IMR-90 (cell line): ENCODE measurements at regions not wholly inside any gene's neighbourhood (a gene's known extent, or its start where the extent isn't known, plus 50 kb on each side); places are given as distances from the start of the nearest gene placed in this dataset.

Experiments used
- ATAC-seq: fragments of 200-7000 bp; cut with Tn5 transposase; 2 replicates; pipeline ENCODE4 v1.9.1; 2020; ENCODE audit warnings: low read depth, mild to moderate bottlenecking, moderate library complexity
- BruUV-seq: library from RNA; stranded (reverse); fragments of 400-500 nt; replicated peaks from 2 replicates; lab custom pipeline; 2021; lab: Mats Ljungman, UMichigan
- CTCF ChIA-PET: fragments of 300-600 bp; formaldehyde crosslinking; extraction: SDS; loops from one replicate; lab custom pipeline; 2021; ENCODE audit warnings: antibody characterized with exemption; lab: Yijun Ruan, JAX
- POLR2A ChIA-PET: fragments of 300-600 bp; sonication (Branson Sonifier 250); formaldehyde crosslinking; loops from one replicate; lab custom pipeline; 2022; ENCODE audit warnings: antibody characterized with exemption; ENCODE audit not compliant: unreplicated experiment; lab: Charles Lee
- DNase-seq: peaks from one replicate; pipeline ENCODE4 v3.0.0; 2013
- H2AFZ ChIP-seq: replicated peaks from 2 replicates; pipeline ENCODE3; 2013; ENCODE audit warnings: low read length, mild to moderate bottlenecking; ENCODE audit not compliant: poor library complexity
- H2AK5ac ChIP-seq: 2 replicates; pipeline ENCODE4 v1.6.1; 2013; ENCODE audit warnings: low read depth, low read length, inconsistent platforms
- H2AK9ac ChIP-seq: replicated peaks from 2 replicates; pipeline ENCODE3; 2013; ENCODE audit warnings: mild to moderate bottlenecking, low read depth, low read length, moderate library complexity; ENCODE audit not compliant: poor library complexity
- H2BK120ac ChIP-seq: 2 replicates; pipeline ENCODE4 v1.6.1; 2013; ENCODE audit warnings: low read depth, low read length, inconsistent platforms
- H2BK15ac ChIP-seq: 3 replicates; pipeline ENCODE4 v1.6.1; 2013; ENCODE audit warnings: low read depth, low read length, inconsistent platforms
- H2BK20ac ChIP-seq: 2 replicates; pipeline ENCODE4 v1.6.1; 2013; ENCODE audit warnings: low read depth, mild to moderate bottlenecking, inconsistent platforms, low read length, moderate library complexity
- H2BK5ac ChIP-seq: 2 replicates; pipeline ENCODE4 v1.6.1; 2013; ENCODE audit warnings: mild to moderate bottlenecking, low read depth, low read length, inconsistent platforms; ENCODE audit not compliant: poor library complexity, severe bottlenecking
- H3K14ac ChIP-seq: replicated peaks from 2 replicates; pipeline ENCODE4 v1.6.1; 2013; ENCODE audit warnings: low read depth, low read length, inconsistent platforms
- H3K18ac ChIP-seq: 2 replicates; pipeline ENCODE4 v1.6.1; 2013; ENCODE audit warnings: low read depth, low read length, control low read depth
- H3K23ac ChIP-seq: 2 replicates; pipeline ENCODE4 v1.6.1; 2013; ENCODE audit warnings: low read depth, low read length, inconsistent platforms
- H3K27ac ChIP-seq: 2 replicates; pipeline ENCODE4 v1.5.1; 2013; ENCODE audit warnings: mild to moderate bottlenecking, control low read depth, low read length; ENCODE audit not compliant: insufficient read depth
- H3K27me3 ChIP-seq: 2 replicates; pipeline ENCODE4 v1.6.1; 2013; ENCODE audit warnings: low read length; ENCODE audit not compliant: control insufficient read depth, insufficient read depth
- H3K36me3 ChIP-seq: 2 replicates; pipeline ENCODE4 v1.6.1; 2013; ENCODE audit warnings: low read length, mixed read lengths; ENCODE audit not compliant: control insufficient read depth, insufficient read depth
- H3K4ac ChIP-seq: 2 replicates; pipeline ENCODE4 v1.6.1; 2013; ENCODE audit warnings: low read depth, low read length, inconsistent platforms
- H3K4me1 ChIP-seq: 2 replicates; pipeline ENCODE4 v1.6.1; 2013; ENCODE audit warnings: low read length, mixed read lengths; ENCODE audit not compliant: control insufficient read depth, insufficient read depth
- H3K4me2 ChIP-seq: 2 replicates; pipeline ENCODE4 v1.6.1; 2013; ENCODE audit warnings: low read depth, mild to moderate bottlenecking, control low read depth, low read length, moderate library complexity
- H3K4me3 ChIP-seq: 2 replicates; pipeline ENCODE4 v1.5.1; 2013; ENCODE audit warnings: low read depth, mild to moderate bottlenecking, control low read depth, low read length, moderate library complexity; ENCODE audit not compliant: insufficient read depth
- H3K56ac ChIP-seq: 2 replicates; pipeline ENCODE4 v1.6.1; 2013; ENCODE audit warnings: low read length, inconsistent platforms; ENCODE audit not compliant: insufficient read depth; ENCODE audit errors: extremely low read depth
- H3K79me1 ChIP-seq, 2 experiments: 2 replicates each; pipeline ENCODE4 v1.6.1; 2013; ENCODE audit warnings: low read length in 2 of 2, inconsistent platforms in 1 of 2, low read depth in 1 of 2
- H3K9ac ChIP-seq: 2 replicates; pipeline ENCODE4 v1.6.1; 2013; ENCODE audit warnings: low read depth, low read length, control low read depth
- H3K9me1 ChIP-seq: 2 replicates; pipeline ENCODE4 v1.6.1; 2013; ENCODE audit warnings: low read length, inconsistent platforms; ENCODE audit not compliant: insufficient read depth
- H3K9me3 ChIP-seq: 2 replicates; pipeline ENCODE4 v1.6.1; 2013; ENCODE audit warnings: low read length; ENCODE audit not compliant: control insufficient read depth, insufficient read depth
- H4K20me1 ChIP-seq: 2 replicates; pipeline ENCODE4 v1.6.1; 2013; ENCODE audit warnings: low read length, inconsistent platforms; ENCODE audit not compliant: insufficient read depth
- H4K5ac ChIP-seq: 2 replicates; pipeline ENCODE4 v1.6.1; 2013; ENCODE audit warnings: mild to moderate bottlenecking, low read depth, low read length, control low read depth
- H4K8ac ChIP-seq, 2 experiments: 2 replicates each; pipeline ENCODE4 v1.6.1; 2013; ENCODE audit warnings: low read depth in 2 of 2, low read length in 2 of 2, control low read depth in 1 of 2, inconsistent platforms in 1 of 2
- H4K91ac ChIP-seq: 2 replicates; pipeline ENCODE4 v1.6.1; 2013; ENCODE audit warnings: low read depth, low read length, inconsistent platforms; ENCODE audit not compliant: insufficient read depth
- MAFK ChIP-seq: IDR thresholded peaks from 2 replicates; pipeline ENCODE4 v1.6.1; 2012; ENCODE audit warnings: low read depth, low read length, improper control_type of control experiment
- MAZ ChIP-seq: IDR thresholded peaks from 2 replicates; pipeline ENCODE4 v1.6.1; 2012; ENCODE audit warnings: low read depth, mild to moderate bottlenecking, low read length, improper control_type of control experiment, moderate library complexity, borderline replicate concordance
- NFE2L2 ChIP-seq: fragments of 150-350 bp; IDR thresholded peaks from 2 replicates; pipeline ENCODE4 v1.6.1; 2016; ENCODE audit warnings: low read depth, mild to moderate bottlenecking, low read length
- POLR2A ChIP-seq: IDR thresholded peaks from 2 replicates; pipeline ENCODE4 v1.6.1; 2012; ENCODE audit warnings: mild to moderate bottlenecking, low read depth, low read length
- WGBS, 2 experiments: methylation state at CpG; one replicate each; pipeline versions ENCODE4 v1.1.5 to v1.1.7; 2013; ENCODE audit warnings: missing lambda C conversion rate in 2 of 2; ENCODE audit not compliant: insufficient read length in 1 of 2; ENCODE audit errors: extremely low coverage in 2 of 2; 5-methylcytosine and 5-hydroxymethylcytosine counted together
- dilution Hi-C: fragments of 300-500 bp; cut with HindIII; formaldehyde crosslinking; loops from one replicate; pipeline ENCODE4 v1.14.3; 2018; ENCODE audit warnings: low sequenced_read_pairs; ENCODE audit not compliant: unreplicated experiment
- in situ Hi-C: fragments of 300-500 bp; cut with MboI; formaldehyde crosslinking; loops from 3 replicates; pipeline ENCODE4 v1.14.3; 2019; ENCODE audit warnings: low sequenced_read_pairs, inconsistent platforms, mixed read lengths
- intact Hi-C: fragments of 100-400 bp; cut with micrococcal nuclease; formaldehyde crosslinking; loops from 2 replicates; pipeline ENCODE4 v1.10.0; 2022
- TF ChIP-seq, protein P1 (sequence below): fragments of 150-350 bp; IDR thresholded peaks from 2 replicates; pipeline ENCODE4 v1.6.1; 2016; ENCODE audit warnings: low read depth, mild to moderate bottlenecking, low read length, moderate library complexity, borderline replicate concordance

DNA sequence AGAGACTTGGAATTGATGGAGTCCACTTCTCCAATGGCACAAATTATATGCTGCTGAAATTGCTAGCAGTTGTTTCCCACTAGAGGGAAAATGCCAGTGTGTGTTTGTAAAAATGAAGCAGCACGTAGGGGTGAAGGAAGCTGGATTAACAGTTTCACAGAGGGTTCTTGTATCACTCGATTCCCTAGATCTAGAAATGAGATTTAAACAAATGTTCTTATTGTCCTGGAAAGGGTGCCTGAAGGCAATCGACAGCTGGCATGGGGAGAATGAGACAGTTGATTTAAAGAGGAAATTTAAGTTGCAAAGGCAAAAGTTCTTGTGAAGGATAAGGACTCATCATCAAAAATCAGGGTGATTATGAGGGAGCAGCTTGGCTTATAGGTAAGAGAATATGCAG lies 234.8 kb upstream of the ARPP21 start:
- CTCF ChIA-PET: no interaction called here
- in situ Hi-C loops: no loop called here

More for the DNA sequence above, 234.8 kb upstream of the ARPP21 start:
- Histone ChIP-seq H2BK5ac (no peak overlapping the region), H2BK20ac (no peak overlapping the region), H3K9me1 (no peaks in the 10 kb centered on the region), H2AK5ac (no peak overlapping the region), H3K79me1 (no peaks in the 10 kb centered on the region), H3K9me3 (peaks cover 2% of the 10 kb centered on the region; the same call in 1 of the 2 replicates), H4K5ac (no peak overlapping the region), H3K18ac (no peak overlapping the region), H4K91ac (no peak overlapping the region), H3K56ac (no peak overlapping the region), H4K8ac (no peak overlapping the region), H2BK15ac (no peak overlapping the region), H3K4me1 (no peaks in the 10 kb centered on the region), H2AK9ac (no peak overlapping the region), H3K27me3 (no peaks in the 10 kb centered on the region), H3K23ac (no peak overlapping the region), H3K27ac (no peak overlapping the region), H3K9ac (no peak overlapping the region), H3K14ac (no peak overlapping the region), H3K36me3 (no peaks in the 10 kb centered on the region), H2AFZ (no peak overlapping the region), H2BK120ac (no peak overlapping the region), H3K4ac (no peak overlapping the region), H3K4me2 (no peak overlapping the region), H3K4me3 (no peak overlapping the region), H4K20me1 (no peaks in the 10 kb centered on the region)
- ATAC-seq (no peak), DNase-seq (no peak)
- intact Hi-C loops: no loop called here
- 38% methylated on average over 2 of the region's 3 CpGs; no CpG with 5 or more reads in 1 of the 2 experiments for WGBS, 2 experiments
- TF ChIP-seq NFE2L2: no peak
- TF ChIP-seq MAFK: no peak
- no peak for TF ChIP-seq MAZ
- TF ChIP-seq, protein P1, sequence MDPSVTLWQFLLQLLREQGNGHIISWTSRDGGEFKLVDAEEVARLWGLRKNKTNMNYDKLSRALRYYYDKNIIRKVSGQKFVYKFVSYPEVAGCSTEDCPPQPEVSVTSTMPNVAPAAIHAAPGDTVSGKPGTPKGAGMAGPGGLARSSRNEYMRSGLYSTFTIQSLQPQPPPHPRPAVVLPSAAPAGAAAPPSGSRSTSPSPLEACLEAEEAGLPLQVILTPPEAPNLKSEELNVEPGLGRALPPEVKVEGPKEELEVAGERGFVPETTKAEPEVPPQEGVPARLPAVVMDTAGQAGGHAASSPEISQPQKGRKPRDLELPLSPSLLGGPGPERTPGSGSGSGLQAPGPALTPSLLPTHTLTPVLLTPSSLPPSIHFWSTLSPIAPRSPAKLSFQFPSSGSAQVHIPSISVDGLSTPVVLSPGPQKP: no peak
- no peak for TF ChIP-seq POLR2A
- dilution Hi-C loops: no loop called here
- POLR2A ChIA-PET: no interaction called here
- no TSS peak for BruUV-seq
